Adipocyte (in vitro differentiated cells): ENCODE measurements at regions not wholly inside any gene's neighbourhood (a gene's known extent, or its start where the extent isn't known, plus 50 kb on each side); places are given as distances from the start of the nearest gene placed in this dataset.
A peak's percentile ranks its signal among the peaks of the same experiment; 100 is the strongest.

Experiments
- DNase-seq: peaks from one replicate; pipeline ENCODE4 v3.0.0-alpha.2; 2015; ENCODE audit warnings: low read depth
- H3K27me3 ChIP-seq: replicated peaks from 2 replicates; pipeline ENCODE4 v1.7.0; 2013; ENCODE audit warnings: mild to moderate bottlenecking, low read length, moderate library complexity; ENCODE audit not compliant: control insufficient read depth, insufficient read depth
- H3K36me3 ChIP-seq: 2 replicates; pipeline ENCODE4 v1.7.0; 2013; ENCODE audit warnings: low read length, mild to moderate bottlenecking, moderate library complexity; ENCODE audit not compliant: control insufficient read depth, insufficient read depth, severe bottlenecking
- H3K4me1 ChIP-seq: 2 replicates; pipeline ENCODE4 v1.7.0; 2013; ENCODE audit warnings: mild to moderate bottlenecking, low read length, moderate library complexity; ENCODE audit not compliant: control insufficient read depth, insufficient read depth
- H3K4me3 ChIP-seq: 2 replicates; pipeline ENCODE4 v1.7.0; 2013; ENCODE audit warnings: mild to moderate bottlenecking, low read length, moderate library complexity
- H3K9ac ChIP-seq: 2 replicates; pipeline ENCODE4 v1.7.0; 2013; ENCODE audit warnings: mild to moderate bottlenecking, low read length, moderate library complexity
- H3K9me3 ChIP-seq: 2 replicates; pipeline ENCODE4 v1.7.0; 2013; ENCODE audit warnings: mild to moderate bottlenecking, low read length, moderate library complexity; ENCODE audit not compliant: control insufficient read depth

DNA sequence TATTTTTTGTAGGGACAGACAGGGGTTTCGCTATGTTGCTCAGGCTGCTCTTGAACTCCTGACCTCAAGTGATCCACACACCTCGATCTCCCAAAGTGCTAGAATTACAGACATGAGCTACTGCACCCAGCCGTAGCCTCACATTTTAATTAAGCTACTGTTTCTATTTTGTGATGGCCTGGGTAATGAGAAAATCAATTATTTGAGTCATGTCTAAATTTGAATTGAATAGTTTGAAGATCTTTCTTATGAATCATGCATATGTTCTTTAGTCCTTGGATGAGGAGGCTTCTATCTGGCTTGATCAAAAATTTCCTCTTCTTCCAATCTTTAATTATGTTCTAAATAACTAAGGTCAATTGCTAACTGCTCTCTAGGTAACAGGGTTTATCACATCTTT lies 175.0 kb downstream of the REEP3 start:
- Histone ChIP-seq H3K4me1 (peaks cover 51% of the 10 kb centered on the region), H3K9ac (no peak overlapping the region), H3K27me3 (no peaks in the 10 kb centered on the region), H3K9me3 (no peaks in the 10 kb centered on the region), H3K36me3 (no peaks in the 10 kb centered on the region), H3K4me3 (no peak overlapping the region)
- no peak for DNase-seq

DNA sequence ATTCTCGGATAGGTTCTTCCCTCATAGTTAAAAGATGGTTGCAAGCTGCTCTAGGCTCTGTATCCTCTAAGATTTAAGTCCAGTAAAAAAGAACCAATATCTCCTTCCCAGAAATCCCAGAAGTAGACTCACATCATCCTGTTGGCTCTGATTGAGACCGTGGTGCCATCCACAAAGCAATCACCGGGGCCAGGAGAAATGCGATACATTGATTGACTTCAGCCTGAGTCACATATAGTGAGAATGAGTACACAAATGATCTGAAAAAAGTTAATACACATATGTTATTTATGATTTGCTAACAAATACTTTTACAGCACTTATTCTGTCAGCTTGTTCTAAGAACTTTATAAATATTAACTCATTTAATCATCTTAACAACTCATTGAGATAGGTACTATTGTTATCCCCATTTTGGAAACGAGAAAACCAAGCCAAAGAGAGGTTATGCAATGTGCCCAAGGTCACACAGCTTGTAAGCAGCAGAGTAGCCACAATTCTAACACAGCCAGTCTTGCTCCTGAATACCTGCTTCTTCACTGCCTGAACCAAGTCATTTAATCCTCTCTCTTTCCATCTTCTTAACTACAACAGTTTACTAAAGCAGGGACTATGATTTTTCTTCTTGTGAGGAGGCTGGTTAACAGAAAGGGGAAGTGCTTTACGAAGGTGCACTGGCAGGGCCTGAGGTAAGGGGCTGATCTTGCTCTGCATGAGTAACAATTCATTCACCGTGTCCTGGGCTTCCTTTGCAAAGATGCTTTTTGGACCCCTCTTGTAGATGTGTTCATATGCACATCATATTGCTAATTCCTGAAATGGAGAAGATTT lies 177.0 kb downstream of the REEP3 start:
- Histone ChIP-seq H3K9ac (no peak overlapping the region), H3K36me3 (no peaks in the 10 kb centered on the region), H3K9me3 (no peaks in the 10 kb centered on the region), H3K27me3 (no peaks in the 10 kb centered on the region), H3K4me1 (peaks cover 51% of the 10 kb centered on the region), H3K4me3 (no peak overlapping the region)
- DNase-seq: no peak

DNA sequence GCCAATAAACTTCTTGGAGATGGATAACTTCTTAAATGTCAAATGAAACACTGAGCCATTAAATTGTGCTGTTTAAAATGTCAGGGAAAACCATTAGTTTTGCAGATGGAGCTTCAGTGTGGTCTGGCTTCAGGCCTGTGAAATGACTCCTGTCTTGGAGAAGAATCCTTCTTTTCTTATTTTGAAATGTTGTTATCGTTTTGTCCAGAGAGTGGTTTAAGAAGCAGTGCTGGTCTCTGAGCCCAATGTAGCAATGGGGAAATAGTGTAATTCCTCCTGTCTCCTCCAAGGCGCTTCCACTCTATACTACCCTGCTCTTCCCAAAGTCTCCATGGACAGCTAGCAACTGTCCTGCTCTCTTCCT lies 177.6 kb downstream of the REEP3 start:
- Histone ChIP-seq H3K4me3 (peak overlapping the region; percentile 43), H3K9ac (peak overlapping the region; percentile 39), H3K27me3 (no peaks in the 10 kb centered on the region), H3K36me3 (no peaks in the 10 kb centered on the region), H3K4me1 (peaks cover 51% of the 10 kb centered on the region), H3K9me3 (no peaks in the 10 kb centered on the region)
- no peak for DNase-seq

DNA sequence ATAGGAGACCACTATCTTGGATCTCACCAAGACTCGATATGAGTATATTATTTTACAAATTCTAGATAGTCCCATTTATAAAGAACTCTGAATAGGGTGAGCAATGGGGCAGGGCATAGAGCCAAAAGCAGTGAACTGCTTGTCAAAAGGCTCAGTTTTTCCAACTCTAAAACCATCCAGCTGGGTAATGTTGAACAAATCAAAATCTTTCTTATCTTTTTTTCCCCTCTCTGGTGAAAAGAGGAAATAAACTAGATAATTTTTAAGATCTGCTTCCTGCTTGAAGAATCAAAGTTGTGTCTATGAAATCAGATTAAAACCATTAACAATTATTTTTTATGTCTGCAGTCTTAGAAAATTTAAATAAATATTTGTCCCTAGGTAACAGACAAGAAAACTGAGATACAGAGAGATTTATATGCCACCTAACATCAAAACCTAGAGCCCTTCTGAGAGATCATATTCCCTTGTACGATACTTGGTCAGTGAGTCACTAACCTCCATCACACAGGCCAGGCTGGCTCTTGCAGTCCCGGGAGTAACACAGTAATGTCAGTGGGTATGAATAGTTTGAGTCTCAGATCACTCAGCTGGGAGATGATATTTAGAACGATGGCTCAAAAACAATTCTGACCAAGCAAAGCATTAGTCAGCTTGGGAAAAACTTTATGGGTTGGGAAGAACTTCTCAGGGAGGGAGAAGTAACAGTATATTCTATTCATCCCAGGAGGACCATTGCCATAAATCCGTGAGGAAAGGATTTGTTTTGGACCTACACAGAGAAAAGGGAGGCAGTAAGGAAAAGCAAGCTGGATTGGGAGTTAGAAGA lies 178.8 kb downstream of the REEP3 start:
- DNase-seq: peak; percentile 96
- Histone ChIP-seq H3K9me3 (no peaks in the 10 kb centered on the region), H3K27me3 (no peaks in the 10 kb centered on the region), H3K4me1 (peaks cover 51% of the 10 kb centered on the region), H3K4me3 (peak overlapping the region; percentile 64), H3K9ac (peak overlapping the region; percentile 79), H3K36me3 (no peaks in the 10 kb centered on the region)

DNA sequence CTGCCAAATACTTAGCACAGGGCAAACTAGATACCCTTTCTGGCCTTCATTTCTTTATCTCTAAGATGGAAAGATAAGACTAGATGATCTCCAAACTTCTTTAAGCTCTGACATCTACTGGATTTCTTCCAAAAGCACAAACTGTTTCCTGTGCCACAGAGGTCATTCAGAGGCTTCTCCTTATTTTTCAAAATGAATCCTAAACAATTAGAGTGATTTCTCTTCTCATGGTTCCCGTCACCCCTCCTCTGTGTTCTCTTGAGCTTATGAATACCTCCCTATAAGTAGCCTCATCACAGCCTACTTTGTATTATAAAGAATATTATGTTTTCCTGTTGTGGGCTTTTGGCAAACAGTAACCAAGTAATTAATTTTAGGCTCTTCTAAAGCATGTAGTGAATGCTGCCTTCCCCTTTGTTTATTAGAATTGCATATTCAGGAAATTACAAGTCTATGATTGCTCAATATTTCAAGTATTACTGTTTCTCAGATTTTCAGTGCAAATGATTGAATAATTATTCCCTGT lies 179.5 kb downstream of the REEP3 start:
- Histone ChIP-seq H3K4me1 (peaks cover 51% of the 10 kb centered on the region), H3K4me3 (peak overlapping the region; percentile 64), H3K9me3 (no peaks in the 10 kb centered on the region), H3K36me3 (no peaks in the 10 kb centered on the region), H3K27me3 (no peaks in the 10 kb centered on the region), H3K9ac (peak overlapping the region; percentile 79)
- DNase-seq: peak; percentile 66

DNA sequence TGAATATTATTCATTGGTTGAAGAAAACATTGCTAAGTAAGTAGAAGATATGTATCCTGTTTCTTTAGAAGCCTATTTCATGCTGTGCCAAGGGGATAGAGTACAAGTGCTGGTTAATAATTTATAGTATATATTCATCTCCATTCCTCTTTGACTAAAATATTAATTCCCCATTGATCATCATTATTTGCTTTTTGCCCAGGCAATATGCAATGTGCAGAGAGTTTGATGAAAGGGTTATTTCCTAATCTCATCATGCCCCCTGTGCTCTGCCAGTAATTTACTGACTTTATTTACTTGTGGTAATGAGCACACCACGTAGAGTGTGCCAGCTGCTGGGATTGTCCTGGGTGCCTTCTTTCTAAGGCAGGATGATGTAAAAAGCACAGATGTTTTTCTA lies 180.9 kb downstream of the REEP3 start:
- Histone ChIP-seq H3K9me3 (no peaks in the 10 kb centered on the region), H3K9ac (no peak overlapping the region), H3K4me1 (peaks cover 45% of the 10 kb centered on the region), H3K4me3 (no peak overlapping the region), H3K36me3 (no peaks in the 10 kb centered on the region), H3K27me3 (no peaks in the 10 kb centered on the region)
- no peak for DNase-seq

DNA sequence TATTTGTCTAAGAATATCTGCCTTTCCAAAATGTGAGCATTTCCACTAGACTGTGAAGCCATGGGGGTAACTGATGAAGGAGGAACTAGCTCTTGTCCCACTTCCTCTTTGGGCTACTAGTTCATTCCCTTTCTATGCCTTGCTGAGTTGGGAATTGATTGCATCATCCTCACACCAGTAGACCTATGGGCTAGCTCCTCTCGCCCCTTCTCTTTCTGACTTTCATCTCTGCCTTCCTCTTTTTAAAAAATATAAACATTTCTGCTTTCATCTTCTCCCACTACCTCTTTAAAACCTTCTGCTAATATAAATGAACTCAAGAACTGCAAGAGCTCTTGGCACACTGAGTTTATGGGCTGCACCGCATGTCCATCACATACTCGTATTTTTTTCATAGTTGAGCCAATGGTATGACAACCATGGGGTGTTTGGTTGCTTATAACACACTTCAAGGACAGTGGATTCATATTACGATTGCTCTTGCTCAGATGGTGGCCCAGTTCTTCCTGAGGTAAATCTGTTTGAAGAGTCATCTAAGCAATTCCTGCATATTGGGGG lies 182.0 kb downstream of the REEP3 start:
- DNase-seq: no peak
- no peak overlapping the region for H3K9ac ChIP-seq

DNA sequence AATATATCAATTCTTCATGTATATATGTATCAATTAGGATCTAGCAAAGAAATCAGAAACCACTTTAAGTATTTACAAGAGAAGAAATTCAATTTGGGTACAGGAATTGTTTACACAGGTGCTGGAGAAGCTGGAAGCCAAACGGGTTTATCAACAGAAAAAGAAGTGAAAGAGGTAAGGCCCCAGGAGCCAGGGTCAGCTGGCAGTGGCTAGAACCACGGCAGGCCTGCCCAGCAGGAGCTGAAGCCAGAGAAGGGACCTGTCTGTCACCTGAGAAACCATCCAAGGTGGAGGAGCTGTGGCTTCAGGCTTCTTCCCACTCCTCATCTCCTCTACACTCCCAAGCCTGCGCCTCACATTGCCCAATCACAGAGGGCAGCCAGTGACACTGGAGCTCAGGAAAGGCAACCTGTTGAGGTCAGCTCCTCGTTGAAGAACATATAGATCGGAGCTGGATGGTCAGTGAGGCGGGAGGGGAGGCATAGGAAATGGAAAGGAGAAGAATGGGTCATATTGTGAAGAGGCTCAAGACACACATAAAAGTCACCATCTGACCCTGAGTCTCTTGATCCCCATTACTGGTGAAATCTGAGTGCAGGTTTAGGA lies 182.6 kb downstream of the REEP3 start:
- Histone ChIP-seq H3K4me3 (no peak overlapping the region), H3K36me3 (no peaks in the 10 kb centered on the region), H3K4me1 (peaks cover 43% of the 10 kb centered on the region), H3K9ac (no peak overlapping the region), H3K9me3 (no peaks in the 10 kb centered on the region), H3K27me3 (no peaks in the 10 kb centered on the region)
- DNase-seq: no peak

More for the DNA sequence above, 182.0 kb downstream of the REEP3 start:
- no peaks in the 10 kb centered on the region for H3K9me3 ChIP-seq
- H3K4me1 ChIP-seq: peaks cover 50% of the 10 kb centered on the region
- no peak overlapping the region for H3K4me3 ChIP-seq
- H3K27me3 ChIP-seq: no peaks in the 10 kb centered on the region
- no peaks in the 10 kb centered on the region for H3K36me3 ChIP-seq

DNA sequence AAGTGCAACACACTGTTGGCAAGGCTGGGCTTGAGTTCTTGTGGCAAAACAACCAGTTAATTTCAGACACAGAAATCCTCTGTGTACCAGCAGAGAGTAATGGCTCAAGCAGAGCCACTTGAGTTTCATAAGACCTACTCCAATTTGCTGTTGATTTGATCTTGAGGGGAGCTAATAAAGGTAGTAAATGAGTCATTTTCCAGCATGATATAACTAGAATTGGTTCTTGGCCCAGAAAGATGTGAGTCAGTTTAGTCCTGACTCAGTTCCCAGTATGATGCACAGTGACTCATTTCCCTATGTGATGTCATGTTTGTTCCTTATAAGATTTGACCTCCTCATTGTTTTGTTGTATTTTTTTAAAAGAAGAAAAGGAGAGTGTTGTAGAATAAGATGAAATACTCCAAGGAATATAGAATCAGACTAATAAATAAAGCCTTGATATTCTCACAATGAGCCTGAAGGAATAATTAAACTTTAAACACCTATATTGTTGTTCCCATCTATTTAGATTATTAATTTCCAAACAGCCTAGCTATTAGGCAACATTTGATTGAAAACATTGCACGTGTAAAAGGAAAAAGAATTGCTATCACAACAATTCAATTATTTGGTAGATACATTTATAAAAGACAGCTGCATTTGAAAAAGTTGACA lies 186.2 kb downstream of the REEP3 start:
- H3K4me1 ChIP-seq: peaks cover 27% of the 10 kb centered on the region
- no peaks in the 10 kb centered on the region for H3K36me3 ChIP-seq
- no peaks in the 10 kb centered on the region for H3K9me3 ChIP-seq
- H3K4me3 ChIP-seq: no peak overlapping the region
- DNase-seq: peak; percentile 96
- H3K9ac ChIP-seq: no peak overlapping the region
- no peaks in the 10 kb centered on the region for H3K27me3 ChIP-seq

DNA sequence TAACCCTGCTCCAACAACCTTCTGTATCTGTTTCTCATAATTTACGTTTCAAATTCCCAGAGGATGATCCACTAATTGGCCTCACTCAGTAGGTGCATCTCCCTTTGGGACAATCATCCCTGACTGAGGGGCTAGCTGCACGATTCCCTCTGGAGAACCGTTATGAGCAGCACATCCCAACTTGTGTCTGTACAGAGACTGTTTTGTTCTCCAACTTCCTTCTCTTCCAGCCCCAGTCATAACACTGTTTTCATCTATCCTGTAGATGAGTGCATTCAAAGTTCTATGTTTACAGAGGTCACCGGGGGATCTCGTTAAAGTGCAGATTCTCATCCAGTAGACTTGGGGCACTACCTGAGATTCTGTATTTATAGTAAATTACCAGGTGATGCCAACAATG lies 187.2 kb downstream of the REEP3 start:
- no peak for DNase-seq
- H3K9ac ChIP-seq: no peak overlapping the region
- H3K9me3 ChIP-seq: no peaks in the 10 kb centered on the region
- no peak overlapping the region for H3K4me3 ChIP-seq
- H3K27me3 ChIP-seq: no peaks in the 10 kb centered on the region
- peaks cover 38% of the 10 kb centered on the region for H3K4me1 ChIP-seq
- no peaks in the 10 kb centered on the region for H3K36me3 ChIP-seq
